ENCODE measurements at regions not wholly inside any gene's neighbourhood (a gene's known extent, or its start where the extent isn't known, plus 50 kb on each side); places are given as distances from the start of the nearest gene placed in this dataset.

- TF ChIP-seq POLR2A (IDR thresholded peaks at IDR 0.05; ENCODE audit: low read depth, low read length): no peak
- no peak for TF ChIP-seq POLR2AphosphoS5 (IDR thresholded peaks at IDR 0.05; ENCODE audit: low read depth, low read length)
Measured at GRCh38 chr12:46516238-46516932, 143.8 kb upstream of the SLC38A2 start.

Measured in GM12892 (cell line).